Spleen (tissue), 11 donors: ENCODE measurements at regions not wholly inside any gene's neighbourhood (a gene's known extent, or its start where the extent isn't known, plus 50 kb on each side); places are given as distances from the start of the nearest gene placed in this dataset.
"Not testable (repeated sequence)": the region's sequence is repeated elsewhere in the genome, so short reads cannot be mapped to it uniquely, and the experiment has no call there.

Experiments used
- DNase-seq: peaks from one replicate; pipeline ENCODE4 v3.0.0-alpha.2; 2020
- H3K27ac ChIP-seq, 8 donors: fragments of 200-600 bp; sonication (generic) in 7 of 8; 1 replicate in 4 of 8; 2 replicates in 4 of 8; pipeline versions ENCODE4 v1.5.0 to v1.8.0; 2016 to 2021; ENCODE audit warnings: inconsistent platforms in 4 of 8, mild to moderate bottlenecking in 4 of 8, moderate library complexity in 1 of 8
- H3K27me3 ChIP-seq, 7 donors: fragments of 200-600 bp; sonication (generic) in 6 of 7; replicated peaks in 1 of 7; 1 replicate in 4 of 7; 2 replicates in 3 of 7; pipeline versions ENCODE4 v1.5.0 to v1.8.0; 2016 to 2021; ENCODE audit warnings: inconsistent platforms in 3 of 7, mild to moderate bottlenecking in 1 of 7
- H3K36me3 ChIP-seq, 6 donors: fragments of 200-600 bp; sonication (generic) in 5 of 6; 1 replicate in 4 of 6; 2 replicates in 2 of 6; pipeline versions ENCODE4 v1.5.0 to v1.8.0; 2016 to 2021; ENCODE audit warnings: inconsistent platforms in 2 of 6
- H3K4me1 ChIP-seq, 6 donors: fragments of 200-600 bp; sonication (generic) in 5 of 6; 1 replicate in 3 of 6; 2 replicates in 3 of 6; pipeline versions ENCODE4 v1.5.0 to v1.8.0; 2016 to 2021; ENCODE audit warnings: inconsistent platforms in 3 of 6
- H3K4me3 ChIP-seq, 8 donors: fragments of 200-600 bp; sonication (generic) in 7 of 8; 1 replicate in 4 of 8; 2 replicates in 4 of 8; pipeline versions ENCODE4 v1.5.0 to v1.8.0; 2016 to 2021; ENCODE audit warnings: inconsistent platforms in 4 of 8, mild to moderate bottlenecking in 4 of 8, moderate library complexity in 2 of 8
- H3K9me3 ChIP-seq, 8 donors: fragments of 200-600 bp; sonication (generic) in 7 of 8; 1 replicate in 4 of 8; 2 replicates in 4 of 8; pipeline versions ENCODE4 v1.5.0 to v1.8.0; 2016 to 2021; ENCODE audit warnings: inconsistent platforms in 4 of 8
- POLR2A ChIP-seq, 3 donors: fragments of 450-650 bp; IDR thresholded peaks; one replicate each; pipeline ENCODE4 v1.5.1; 2017; ENCODE audit warnings: antibody characterized with exemption in 3 of 3, mild to moderate bottlenecking in 1 of 3
- POLR2AphosphoS5 ChIP-seq, 3 donors: sonication (generic); formaldehyde crosslinking; IDR thresholded peaks; one replicate each; pipeline ENCODE4 v1.5.1; 2017; ENCODE audit warnings: antibody characterized with exemption in 3 of 3
- WGBS, 5 donors: extraction: QIAGEN DNeasy Blood & Tissue Kit in 3 of 5; methylation state at CpG; one replicate each; pipeline versions ENCODE4 v1.1.5 to v1.1.7; 2013 to 2018; 5-methylcytosine and 5-hydroxymethylcytosine counted together
- intact Hi-C: fragments of 100-400 bp; cut with DNase I; formaldehyde crosslinking; loops from one replicate; pipeline ENCODE4 v1.15.0; 2023; ENCODE audit warnings: low total_unique reads
- TF ChIP-seq, protein P1 (sequence below), 11 experiments: fragments of 200-600 bp in 7 of 11; fragments of 450-650 bp in 4 of 11; sonication (generic) in 4 of 11; IDR thresholded peaks in 8 of 11; conservative IDR thresholded peaks in 3 of 11; 1 replicate in 7 of 11; 2 replicates in 4 of 11; pipeline versions ENCODE4 v1.4.0 to v1.8.0; 2016 to 2021; ENCODE audit warnings: antibody characterized with exemption in 11 of 11, inconsistent platforms in 4 of 11, mild to moderate bottlenecking in 1 of 11
- donor health status: healthy with polysubstance abuse.
- donor health status: DM: no; HTN: no; CAD: no; lungs with moderate emphysema.
- donor health status: DM: no; HTN: no; CAD: no.
- donor health status: Bipolar disorder and iron deficiency.
- donor health status: healthy.
- donor health status: DM: no; HTN: no; CAD: no.
- donor health status: DM: yes; HTN: yes; CAD: no.

- no peak for DNase-seq
- 65 to 72% (median 67%) methylated on average over 1 of the region's 1 CpG for WGBS, 5 donors
- Histone ChIP-seq H3K36me3 (no peaks in the 10 kb centered on the region), H3K4me1 (no peaks in the 10 kb centered on the region), H3K27me3 (no peaks in the 10 kb centered on the region), H3K27ac (no peak overlapping the region), H3K4me3 (no peak overlapping the region), H3K9me3 (peaks cover 0 to 9% (median 0%) of the 10 kb centered on the region in 8 donors)
- TF ChIP-seq POLR2A (IDR thresholded peaks at IDR 0.05), result no peak
- intact Hi-C loops, result no loop called here
Observed at GRCh38 chr11:81804858-81805257, 928.8 kb downstream of the FAM181B start.

GRCh38 chr11:81802591-81802990, 931.1 kb downstream of the FAM181B start:
- 75 to 95% (median 91%) methylated on average over 3 of the region's 3 CpGs for WGBS, 5 donors

DNA sequence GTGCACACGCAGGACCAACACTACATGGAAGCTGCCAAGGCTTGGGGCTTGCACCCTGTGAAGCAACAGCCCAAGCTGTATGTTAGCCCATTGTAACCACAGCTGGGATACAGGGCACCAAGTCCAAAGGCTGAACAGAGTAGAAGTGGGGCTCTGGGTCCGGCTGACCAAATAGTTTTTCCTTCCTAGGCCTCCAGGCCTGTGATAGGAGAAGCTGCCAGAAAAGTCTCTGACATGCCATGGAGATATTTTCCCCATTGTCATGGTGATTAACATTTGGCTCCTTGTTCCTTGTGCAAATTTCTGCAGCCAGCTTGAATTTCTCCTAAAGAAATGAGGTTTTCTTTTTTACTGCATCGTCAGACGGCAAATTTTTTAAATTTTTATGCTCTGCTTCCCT, 941.2 kb downstream of the FAM181B start:
- Histone ChIP-seq H3K9me3 (no peaks in the 10 kb centered on the region), H3K4me3 (no peak overlapping the region), H3K27me3 (no peaks in the 10 kb centered on the region), H3K36me3 (no peaks in the 10 kb centered on the region), H3K4me1 (peaks cover 0 to 5% (median 2%) of the 10 kb centered on the region in 6 donors), H3K27ac (no peak overlapping the region)
- no peak for DNase-seq
- TF ChIP-seq POLR2A (IDR thresholded peaks at IDR 0.05), result no peak
- TF ChIP-seq POLR2AphosphoS5 (IDR thresholded peaks at IDR 0.05), result no peak
- TF ChIP-seq, protein P1, sequence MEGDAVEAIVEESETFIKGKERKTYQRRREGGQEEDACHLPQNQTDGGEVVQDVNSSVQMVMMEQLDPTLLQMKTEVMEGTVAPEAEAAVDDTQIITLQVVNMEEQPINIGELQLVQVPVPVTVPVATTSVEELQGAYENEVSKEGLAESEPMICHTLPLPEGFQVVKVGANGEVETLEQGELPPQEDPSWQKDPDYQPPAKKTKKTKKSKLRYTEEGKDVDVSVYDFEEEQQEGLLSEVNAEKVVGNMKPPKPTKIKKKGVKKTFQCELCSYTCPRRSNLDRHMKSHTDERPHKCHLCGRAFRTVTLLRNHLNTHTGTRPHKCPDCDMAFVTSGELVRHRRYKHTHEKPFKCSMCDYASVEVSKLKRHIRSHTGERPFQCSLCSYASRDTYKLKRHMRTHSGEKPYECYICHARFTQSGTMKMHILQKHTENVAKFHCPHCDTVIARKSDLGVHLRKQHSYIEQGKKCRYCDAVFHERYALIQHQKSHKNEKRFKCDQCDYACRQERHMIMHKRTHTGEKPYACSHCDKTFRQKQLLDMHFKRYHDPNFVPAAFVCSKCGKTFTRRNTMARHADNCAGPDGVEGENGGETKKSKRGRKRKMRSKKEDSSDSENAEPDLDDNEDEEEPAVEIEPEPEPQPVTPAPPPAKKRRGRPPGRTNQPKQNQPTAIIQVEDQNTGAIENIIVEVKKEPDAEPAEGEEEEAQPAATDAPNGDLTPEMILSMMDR (IDR thresholded peaks at IDR 0.05 in 8 of 11, conservative IDR thresholded peaks at IDR 0.05 in 3 of 11), result no peak
- intact Hi-C loops, result no loop called here
- WGBS, 5 donors, result 71 to 91% (median 89%) methylated on average over 4 of the region's 4 CpGs

More at GRCh38 chr11:81802591-81802990, 931.1 kb downstream of the FAM181B start:
- no peak overlapping the region for H3K27ac ChIP-seq
- TF ChIP-seq POLR2A (IDR thresholded peaks at IDR 0.05), result no peak
- TF ChIP-seq, protein P1 (IDR thresholded peaks at IDR 0.05 in 8 of 11, conservative IDR thresholded peaks at IDR 0.05 in 3 of 11), result no peak
- TF ChIP-seq POLR2AphosphoS5 (IDR thresholded peaks at IDR 0.05), result no peak
- peaks cover 0 to 9% (median 0%) of the 10 kb centered on the region in 8 donors for H3K9me3 ChIP-seq
- DNase-seq, result no peak
- H3K27me3 ChIP-seq, result no peaks in the 10 kb centered on the region
- no peaks in the 10 kb centered on the region for H3K36me3 ChIP-seq
- no peaks in the 10 kb centered on the region for H3K4me1 ChIP-seq
- intact Hi-C loops, result no loop called here
- no peak overlapping the region for H3K4me3 ChIP-seq

DNA sequence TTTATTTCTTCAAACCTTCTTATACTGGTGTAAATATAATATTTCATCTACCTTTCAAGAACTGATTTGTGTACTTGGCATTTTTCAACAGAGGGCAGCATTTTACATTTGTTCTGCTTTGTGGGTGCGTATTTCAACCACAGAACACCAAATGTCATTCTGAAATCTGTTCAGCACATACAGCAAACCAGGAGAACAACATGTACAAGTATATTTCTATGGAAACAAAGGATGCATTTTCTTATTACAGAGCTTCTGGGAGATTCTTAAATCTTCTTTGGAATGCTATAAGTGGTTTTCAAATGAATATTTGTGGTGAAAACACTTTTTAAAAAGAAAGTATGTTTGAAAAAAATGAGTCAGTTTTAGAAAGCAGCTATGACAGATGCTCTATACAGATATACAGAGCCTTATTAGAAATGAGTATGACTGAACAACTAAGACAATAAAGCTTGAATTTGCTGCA, 946.0 kb downstream of the FAM181B start:
- H3K4me3 ChIP-seq, result no peak overlapping the region
- H3K27ac ChIP-seq, result no peak overlapping the region
- H3K4me1 ChIP-seq, result peaks cover 0 to 5% (median 2%) of the 10 kb centered on the region in 6 donors
- intact Hi-C loops, result no loop called here
- DNase-seq, result no peak
- 9 to 18% (median 16%) methylated on average over 1 of the region's 1 CpG for WGBS, 5 donors
- no peaks in the 10 kb centered on the region for H3K27me3 ChIP-seq
- TF ChIP-seq, protein P1 (IDR thresholded peaks at IDR 0.05 in 8 of 11, conservative IDR thresholded peaks at IDR 0.05 in 3 of 11), result peak in 8 of 11 experiments; percentile 9 to 45 (median 28)
- TF ChIP-seq POLR2A (IDR thresholded peaks at IDR 0.05) (no peak), POLR2AphosphoS5 (IDR thresholded peaks at IDR 0.05) (no peak)
- no peaks in the 10 kb centered on the region for H3K9me3 ChIP-seq
- no peaks in the 10 kb centered on the region for H3K36me3 ChIP-seq

DNA sequence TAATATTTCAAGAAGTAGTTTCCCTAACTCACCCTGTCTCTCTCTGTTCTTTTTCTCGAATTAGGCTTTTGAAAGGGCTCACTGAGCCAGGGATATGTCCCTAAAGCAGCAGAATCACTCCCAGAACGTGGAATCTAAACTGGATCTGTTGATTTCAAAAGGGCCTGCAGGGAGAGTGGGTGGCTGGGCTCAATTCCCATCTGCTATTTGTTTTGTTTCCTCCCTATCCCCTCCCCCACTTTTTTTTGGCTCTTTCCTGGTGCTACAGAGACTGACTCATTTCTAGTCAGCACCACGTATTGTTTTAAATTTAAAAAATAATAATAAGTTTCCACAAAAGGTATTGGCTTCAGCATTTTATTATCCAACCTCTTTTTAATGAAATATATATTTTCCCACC, 961.5 kb downstream of the FAM181B start:
- no peaks in the 10 kb centered on the region for H3K36me3 ChIP-seq
- no peaks in the 10 kb centered on the region for H3K9me3 ChIP-seq
- no peaks in the 10 kb centered on the region for H3K4me1 ChIP-seq
- no peak overlapping the region for H3K27ac ChIP-seq
- WGBS, 5 donors, result 21 to 37% (median 32%) methylated on average over 3 of the region's 3 CpGs
- H3K4me3 ChIP-seq, result no peak overlapping the region
- no peak for DNase-seq
- TF ChIP-seq, protein P1 (IDR thresholded peaks at IDR 0.05 in 8 of 11, conservative IDR thresholded peaks at IDR 0.05 in 3 of 11), result no peak
- TF ChIP-seq POLR2AphosphoS5 (IDR thresholded peaks at IDR 0.05), result no peak
- TF ChIP-seq POLR2A (IDR thresholded peaks at IDR 0.05), result no peak
- no peaks in the 10 kb centered on the region for H3K27me3 ChIP-seq
- intact Hi-C loops, result no loop called here

- H3K9me3 ChIP-seq, H3K27ac ChIP-seq, H3K36me3 ChIP-seq, H3K27me3 ChIP-seq, intact Hi-C loops, H3K4me1 ChIP-seq, DNase-seq, H3K4me3 ChIP-seq: not testable (repeated sequence)
- 40 to 65% (median 55%) methylated on average over 5 of the region's 5 CpGs for WGBS, 5 donors
Observed at GRCh38 chr11:81769906-81770305, 963.8 kb downstream of the FAM181B start.
